ENCODE measurements at regions not wholly inside any gene's neighbourhood (a gene's known extent, or its start where the extent isn't known, plus 50 kb on each side); places are given as distances from the start of the nearest gene placed in this dataset.

DNA sequence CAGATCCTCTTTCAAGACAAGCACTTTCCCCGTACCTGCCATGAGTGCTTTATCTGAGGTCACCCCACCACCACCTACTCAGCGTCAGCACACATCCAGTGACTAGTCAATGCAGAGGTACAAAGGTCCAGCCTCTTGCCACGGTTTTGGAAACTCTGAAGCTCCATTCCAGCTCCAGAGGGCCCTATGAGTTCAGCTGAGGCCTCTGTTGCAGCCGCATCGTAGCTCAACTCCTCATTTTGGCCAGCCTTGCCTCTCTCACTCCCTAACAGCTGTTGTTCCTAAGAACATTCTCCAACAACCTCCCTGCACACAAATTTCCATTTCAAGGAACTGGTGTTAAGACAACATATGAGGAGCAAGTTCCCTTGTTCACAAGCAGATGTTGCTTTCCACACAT, 405.1 kb upstream of the PROK2 start:
- TF ChIP-seq, protein P1, sequence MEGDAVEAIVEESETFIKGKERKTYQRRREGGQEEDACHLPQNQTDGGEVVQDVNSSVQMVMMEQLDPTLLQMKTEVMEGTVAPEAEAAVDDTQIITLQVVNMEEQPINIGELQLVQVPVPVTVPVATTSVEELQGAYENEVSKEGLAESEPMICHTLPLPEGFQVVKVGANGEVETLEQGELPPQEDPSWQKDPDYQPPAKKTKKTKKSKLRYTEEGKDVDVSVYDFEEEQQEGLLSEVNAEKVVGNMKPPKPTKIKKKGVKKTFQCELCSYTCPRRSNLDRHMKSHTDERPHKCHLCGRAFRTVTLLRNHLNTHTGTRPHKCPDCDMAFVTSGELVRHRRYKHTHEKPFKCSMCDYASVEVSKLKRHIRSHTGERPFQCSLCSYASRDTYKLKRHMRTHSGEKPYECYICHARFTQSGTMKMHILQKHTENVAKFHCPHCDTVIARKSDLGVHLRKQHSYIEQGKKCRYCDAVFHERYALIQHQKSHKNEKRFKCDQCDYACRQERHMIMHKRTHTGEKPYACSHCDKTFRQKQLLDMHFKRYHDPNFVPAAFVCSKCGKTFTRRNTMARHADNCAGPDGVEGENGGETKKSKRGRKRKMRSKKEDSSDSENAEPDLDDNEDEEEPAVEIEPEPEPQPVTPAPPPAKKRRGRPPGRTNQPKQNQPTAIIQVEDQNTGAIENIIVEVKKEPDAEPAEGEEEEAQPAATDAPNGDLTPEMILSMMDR (IDR thresholded peaks at IDR 0.05; ENCODE audit: low read depth, low read length): no peak
- TF ChIP-seq, protein P2, sequence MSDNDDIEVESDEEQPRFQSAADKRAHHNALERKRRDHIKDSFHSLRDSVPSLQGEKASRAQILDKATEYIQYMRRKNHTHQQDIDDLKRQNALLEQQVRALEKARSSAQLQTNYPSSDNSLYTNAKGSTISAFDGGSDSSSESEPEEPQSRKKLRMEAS (IDR thresholded peaks at IDR 0.05; ENCODE audit: low read depth, low read length): no peak
- TF ChIP-seq POLR2A (IDR thresholded peaks at IDR 0.05; ENCODE audit: extremely low read depth, insufficient read length): no peak
- no peak for TF ChIP-seq MYC (IDR thresholded peaks at IDR 0.05; ENCODE audit: low read depth, low read length)
